Activated B cell treated with CpG ODN at 0.5 μM for 24 hours (primary cell): ENCODE measurements at regions not wholly inside any gene's neighbourhood (a gene's known extent, or its start where the extent isn't known, plus 50 kb on each side); places are given as distances from the start of the nearest gene placed in this dataset.

Experiments
- ATAC-seq: fragments of 200-7000 bp; cut with Tn5 transposase; one replicate; pipeline ENCODE4 v1.10.0; 2021; ENCODE audit warnings: low read depth, mild to moderate bottlenecking, moderate library complexity
- CTCF ChIA-PET: fragments of 350-600 bp; sonication (Branson Sonifier 250); formaldehyde crosslinking; loops from one replicate; lab custom pipeline; 2021; ENCODE audit warnings: antibody characterized with exemption; lab: Charles Lee
- POLR2A ChIA-PET: fragments of 350-600 bp; sonication (Branson Sonifier 250); formaldehyde crosslinking; loops from one replicate; lab custom pipeline; 2021; ENCODE audit warnings: antibody characterized with exemption; lab: Charles Lee
- DNase-seq: peaks from one replicate; pipeline ENCODE4 v3.0.0; 2022
- H3K27ac Mint-ChIP-seq: one replicate; pipeline ENCODE4 v1.8.0; 2020; ENCODE audit warnings: mixed read lengths
- H3K27me3 Mint-ChIP-seq: one replicate; pipeline ENCODE4 v1.8.0; 2021; ENCODE audit warnings: mixed read lengths
- H3K36me3 Mint-ChIP-seq: one replicate; pipeline ENCODE4 v1.8.0; 2021; ENCODE audit warnings: low read depth, mixed read lengths
- H3K4me1 Mint-ChIP-seq: one replicate; pipeline ENCODE4 v1.8.0; 2021; ENCODE audit warnings: mixed read lengths
- H3K4me3 Mint-ChIP-seq: one replicate; pipeline ENCODE4 v1.8.0; 2020; ENCODE audit warnings: mild to moderate bottlenecking, mixed read lengths
- H3K9me3 Mint-ChIP-seq: one replicate; pipeline ENCODE4 v1.8.0; 2020; ENCODE audit warnings: mixed read lengths
- CTCF ChIP-seq: fragments of 200-600 bp; IDR thresholded peaks from one replicate; pipeline ENCODE4 v1.8.0; 2022; ENCODE audit warnings: antibody characterized with exemption, mild to moderate bottlenecking
- intact Hi-C: fragments of 100-400 bp; cut with micrococcal nuclease; formaldehyde crosslinking; loops from one replicate; pipeline ENCODE4 v1.15.1; 2024

- H3K9me3 Mint-ChIP-seq: peaks cover 5% of the 10 kb centered on the region
- H3K36me3 Mint-ChIP-seq: peaks cover 3% of the 10 kb centered on the region
- CTCF ChIA-PET: no interaction called here
- no peak for TF ChIP-seq CTCF
- no peak overlapping the region for H3K27ac Mint-ChIP-seq
- no peak for ATAC-seq
- POLR2A ChIA-PET: no interaction called here
- intact Hi-C loops: no loop called here
- no peak for DNase-seq
- H3K27me3 Mint-ChIP-seq: peaks cover 32% of the 10 kb centered on the region
- H3K4me1 Mint-ChIP-seq: no peaks in the 10 kb centered on the region
- H3K4me3 Mint-ChIP-seq: no peak overlapping the region
Observed at GRCh38 chr3:184505076-184505878, 56.3 kb upstream of the EPHB3 start.

GRCh38 chr3:184506561-184506991 is 55.0 kb upstream of the EPHB3 start:
- TF ChIP-seq CTCF: no peak
- Mint-ChIP-seq H3K4me1 (no peaks in the 10 kb centered on the region), H3K36me3 (peaks cover 3% of the 10 kb centered on the region), H3K27me3 (peaks cover 32% of the 10 kb centered on the region), H3K9me3 (peaks cover 5% of the 10 kb centered on the region), H3K4me3 (no peak overlapping the region), H3K27ac (no peak overlapping the region)
- DNase-seq (no peak), ATAC-seq (no peak)
- POLR2A ChIA-PET: no interaction called here
- intact Hi-C loops: no loop called here
- CTCF ChIA-PET: no interaction called here

DNA sequence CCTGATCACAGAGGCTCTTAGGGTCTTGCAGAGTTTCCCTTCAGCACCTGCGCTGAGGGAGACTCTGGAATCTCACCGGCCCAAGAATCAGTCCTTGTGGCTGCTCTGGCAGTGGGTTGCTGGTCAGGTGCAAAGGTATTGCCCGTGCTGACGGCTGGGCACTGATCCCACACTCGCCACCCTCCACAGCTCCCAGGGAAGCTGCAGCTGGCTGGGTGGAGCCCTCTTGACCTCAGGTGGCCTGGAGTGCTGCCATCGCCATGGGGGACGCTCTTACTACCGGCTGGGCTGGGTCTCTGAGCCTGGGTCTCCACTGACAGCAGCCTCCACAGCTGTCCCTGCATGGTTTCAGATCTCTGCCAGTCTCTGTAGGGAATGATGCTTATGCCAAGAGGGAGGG is 52.6 kb upstream of the EPHB3 start:
- ChIA-PET POLR2A (no interaction called here), CTCF (no interaction called here)
- DNase-seq: no peak
- Mint-ChIP-seq H3K9me3 (peaks cover 3% of the 10 kb centered on the region), H3K36me3 (no peaks in the 10 kb centered on the region), H3K4me1 (peaks cover 7% of the 10 kb centered on the region), H3K4me3 (no peak overlapping the region), H3K27ac (no peak overlapping the region), H3K27me3 (peaks cover 41% of the 10 kb centered on the region)
- ATAC-seq: no peak
- TF ChIP-seq CTCF: no peak
- intact Hi-C loops: no loop called here

DNA sequence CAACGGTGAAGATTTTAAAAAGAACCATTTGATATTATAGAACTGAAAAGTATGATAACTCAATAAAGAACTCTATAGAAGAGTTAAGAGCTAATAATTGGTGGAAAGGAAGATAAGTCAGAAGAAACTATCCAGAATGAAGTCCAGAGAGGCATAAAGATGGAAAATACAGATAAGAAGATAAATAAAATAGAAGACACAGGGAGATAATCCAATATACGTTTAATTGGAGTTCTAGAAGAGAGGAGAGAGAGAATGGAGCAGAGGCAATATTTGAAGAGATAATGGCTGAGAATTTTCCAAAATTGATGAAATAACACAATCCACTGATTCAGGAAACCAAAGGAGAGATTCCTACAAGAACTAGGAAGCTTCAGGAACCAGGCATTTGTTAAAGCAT is 49.8 kb upstream of the EPHB3 start:
- Mint-ChIP-seq H3K36me3 (no peaks in the 10 kb centered on the region), H3K27ac (no peak overlapping the region), H3K4me1 (peaks cover 11% of the 10 kb centered on the region), H3K27me3 (peaks cover 35% of the 10 kb centered on the region), H3K4me3 (no peak overlapping the region), H3K9me3 (peaks cover 3% of the 10 kb centered on the region)
- TF ChIP-seq CTCF: no peak
- intact Hi-C loops: loop anchor here (2.0 kb wide), 1 partner anchor 149 kb away; no protein-coding TSS in a partner anchor
- ChIA-PET CTCF (interaction anchor here (1.4 to 5.5 kb wide), 4 partner anchors 94 to 158 kb away, joined by 5 to 75 read pairs (median 6); no protein-coding TSS in a partner anchor), POLR2A (no interaction called here)
- no peak for ATAC-seq
- no peak for DNase-seq
